Mesendoderm (in vitro differentiated cells): ENCODE measurements at regions not wholly inside any gene's neighbourhood (a gene's known extent, or its start where the extent isn't known, plus 50 kb on each side); places are given as distances from the start of the nearest gene placed in this dataset.
"Not testable (repeated sequence)": the region's sequence is repeated elsewhere in the genome, so short reads cannot be mapped to it uniquely, and the experiment has no call there.

Experiments used
- DNase-seq: peaks from one replicate; pipeline ENCODE4 v3.0.0; 2013
- H2AK5ac ChIP-seq: 2 replicates; pipeline ENCODE4 v1.6.1; 2013; ENCODE audit warnings: low read length, inconsistent platforms
- H2BK120ac ChIP-seq: 2 replicates; pipeline ENCODE4 v1.6.1; 2013; ENCODE audit warnings: low read depth, mild to moderate bottlenecking, low read length, moderate library complexity, mixed read lengths
- H2BK15ac ChIP-seq: replicated peaks from 2 replicates; pipeline ENCODE4 v1.6.1; 2013; ENCODE audit warnings: low read depth, mild to moderate bottlenecking, moderate library complexity
- H2BK5ac ChIP-seq: 2 replicates; pipeline ENCODE4 v1.6.1; 2013; ENCODE audit warnings: low read length, inconsistent platforms
- H3K18ac ChIP-seq: 2 replicates; pipeline ENCODE4 v1.6.1; 2013; ENCODE audit warnings: mild to moderate bottlenecking, low read length, mixed read lengths
- H3K23ac ChIP-seq: one replicate; pipeline ENCODE4 v1.6.1; 2013; ENCODE audit warnings: low read length
- H3K27ac ChIP-seq: 2 replicates; pipeline ENCODE4 v1.5.1; 2013; ENCODE audit warnings: low read depth, mild to moderate bottlenecking, inconsistent platforms, low read length, moderate library complexity
- H3K27me3 ChIP-seq: 2 replicates; pipeline ENCODE4 v1.6.1; 2013; ENCODE audit warnings: low read length, control low read depth, mild to moderate bottlenecking, inconsistent platforms; ENCODE audit not compliant: insufficient read depth, poor library complexity
- H3K36me3 ChIP-seq: 2 replicates; pipeline ENCODE4 v1.6.1; 2013; ENCODE audit warnings: low read length, inconsistent platforms; ENCODE audit not compliant: control insufficient read depth, insufficient read depth
- H3K4ac ChIP-seq: one replicate; pipeline ENCODE4 v1.6.1; 2013; ENCODE audit warnings: low read depth, mild to moderate bottlenecking, low read length, moderate library complexity
- H3K4me1 ChIP-seq: 2 replicates; pipeline ENCODE4 v1.6.1; 2013; ENCODE audit warnings: low read depth, low read length, inconsistent platforms; ENCODE audit not compliant: control insufficient read depth
- H3K4me2 ChIP-seq: 2 replicates; pipeline ENCODE4 v1.6.1; 2013; ENCODE audit warnings: low read length
- H3K4me3 ChIP-seq: 2 replicates; pipeline ENCODE4 v1.5.1; 2013; ENCODE audit warnings: mild to moderate bottlenecking, low read length
- H3K56ac ChIP-seq: one replicate; pipeline ENCODE4 v1.6.1; 2013; ENCODE audit warnings: low read length
- H3K79me1 ChIP-seq: 2 replicates; pipeline ENCODE4 v1.6.1; 2013; ENCODE audit warnings: low read length, inconsistent platforms
- H3K79me2 ChIP-seq: 2 replicates; pipeline ENCODE4 v1.6.1; 2013; ENCODE audit warnings: mild to moderate bottlenecking, low read length; ENCODE audit not compliant: control insufficient read depth, insufficient read depth
- H3K9ac ChIP-seq: 2 replicates; pipeline ENCODE4 v1.6.1; 2013; ENCODE audit warnings: low read length, inconsistent platforms
- H4K5ac ChIP-seq: one replicate; pipeline ENCODE4 v1.6.1; 2013; ENCODE audit warnings: low read length
- H4K8ac ChIP-seq: one replicate; pipeline ENCODE4 v1.6.1; 2013; ENCODE audit warnings: low read depth, mild to moderate bottlenecking, control low read depth, low read length, moderate library complexity
- WGBS: extraction: QIAGEN DNeasy Blood & Tissue Kit; methylation state at CpG from one replicate; pipeline ENCODE4 v1.1.7; 2013; ENCODE audit warnings: low lambda C conversion rate, missing lambda C conversion rate; ENCODE audit not compliant: insufficient coverage; ENCODE audit errors: extremely low coverage; 5-methylcytosine and 5-hydroxymethylcytosine counted together

DNA sequence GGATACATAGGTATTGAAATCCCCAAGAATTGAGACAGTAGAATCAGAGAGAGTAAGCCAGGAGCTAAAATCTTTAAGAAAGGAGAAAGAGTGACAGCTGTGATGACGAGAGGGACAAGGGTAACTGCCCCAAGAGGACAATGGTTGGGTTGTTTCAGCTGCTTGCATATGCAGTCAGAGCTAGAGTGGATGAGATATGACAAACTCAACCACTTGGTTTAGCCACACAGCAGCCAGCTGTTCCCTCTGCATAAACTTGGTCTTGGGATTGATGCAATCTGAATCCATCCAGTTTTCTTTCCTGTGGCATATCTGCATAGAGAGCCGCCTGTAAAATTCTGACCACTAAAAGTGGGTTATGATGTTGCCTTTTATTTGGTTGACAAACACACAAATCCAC is 100.7 kb downstream of the ZNF622 start:
- WGBS: no CpG with 5 or more reads among the region's 2 CpGs
- no peak overlapping the region for H2BK15ac ChIP-seq
- no peak overlapping the region for H2AK5ac ChIP-seq
- H3K79me1 ChIP-seq: no peaks in the 10 kb centered on the region
- no peak overlapping the region for H3K56ac ChIP-seq
- H3K4ac ChIP-seq: no peak overlapping the region
- H3K36me3 ChIP-seq: no peaks in the 10 kb centered on the region
- no peaks in the 10 kb centered on the region for H3K79me2 ChIP-seq
- no peak overlapping the region for H4K8ac ChIP-seq
- H4K5ac ChIP-seq: no peak overlapping the region
- DNase-seq: no peak
- no peak overlapping the region for H2BK120ac ChIP-seq
- no peak overlapping the region for H2BK5ac ChIP-seq
- H3K23ac ChIP-seq: no peak overlapping the region
- H3K4me2 ChIP-seq: no peak overlapping the region
- H3K27me3 ChIP-seq: no peaks in the 10 kb centered on the region
- H3K18ac ChIP-seq: no peak overlapping the region
- H3K27ac ChIP-seq: no peak overlapping the region
- no peak overlapping the region for H3K9ac ChIP-seq
- H3K4me3 ChIP-seq: no peak overlapping the region
- H3K4me1 ChIP-seq: no peaks in the 10 kb centered on the region

DNA sequence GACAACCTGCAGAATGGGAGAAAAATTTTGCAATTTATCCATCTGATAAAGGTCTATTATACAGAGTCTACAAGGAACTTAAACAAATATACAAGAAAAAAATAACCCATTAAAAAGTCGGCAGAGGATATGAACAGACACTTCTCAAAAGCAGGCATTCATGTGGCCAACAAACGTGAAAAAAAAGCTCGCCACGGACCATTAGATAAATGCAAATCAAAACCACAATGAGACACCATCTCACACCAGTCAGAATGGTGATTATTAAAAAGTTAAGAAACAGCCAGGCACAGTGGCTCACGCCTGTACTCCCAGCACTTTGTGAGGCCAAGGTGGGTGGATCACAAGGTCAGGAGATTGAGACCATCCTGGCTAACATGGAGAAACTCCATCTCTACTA is 112.2 kb downstream of the ZNF622 start:
- no CpG with 5 or more reads among the region's 5 CpGs for WGBS
- not testable (repeated sequence) for H3K9ac ChIP-seq, H3K79me1 ChIP-seq

DNA sequence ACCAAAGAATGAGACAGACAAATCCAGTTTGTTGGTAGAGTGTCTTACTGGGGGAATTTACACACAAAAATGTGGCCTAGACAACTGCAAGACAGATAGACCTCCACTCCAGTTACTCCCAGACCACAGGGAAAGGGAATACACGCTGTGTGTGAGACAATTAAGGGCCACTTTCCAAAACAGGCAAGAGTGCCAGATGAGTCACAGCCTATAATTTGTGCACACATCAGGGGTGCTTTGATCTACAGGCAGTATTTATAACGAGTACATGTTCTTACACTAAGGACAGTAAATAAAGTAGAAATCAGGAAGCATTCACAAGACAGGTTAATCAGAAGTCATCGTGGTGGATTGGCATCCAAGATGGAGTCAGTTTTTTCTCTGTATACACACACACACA is 114.8 kb downstream of the ZNF622 start:
- Histone ChIP-seq H4K5ac (no peak overlapping the region), H2BK120ac (no peak overlapping the region), H3K79me2 (no peaks in the 10 kb centered on the region), H3K27ac (no peak overlapping the region), H3K4ac (no peak overlapping the region), H3K36me3 (no peaks in the 10 kb centered on the region), H2BK15ac (no peak overlapping the region), H3K56ac (no peak overlapping the region), H3K79me1 (no peaks in the 10 kb centered on the region), H3K9ac (no peak overlapping the region), H3K4me3 (no peak overlapping the region), H3K23ac (no peak overlapping the region), H3K27me3 (no peaks in the 10 kb centered on the region), H3K18ac (no peak overlapping the region), H4K8ac (no peak overlapping the region), H3K4me1 (peaks cover 2% of the 10 kb centered on the region), H2AK5ac (no peak overlapping the region), H2BK5ac (no peak overlapping the region), H3K4me2 (no peak overlapping the region)
- DNase-seq: no peak
- no CpG with 5 or more reads among the region's 3 CpGs for WGBS

More for the DNA sequence above, 112.2 kb downstream of the ZNF622 start:
- not testable (repeated sequence) for H4K8ac ChIP-seq, H3K4me2 ChIP-seq, H2BK5ac ChIP-seq, H2AK5ac ChIP-seq, H3K4ac ChIP-seq, H3K27me3 ChIP-seq, H3K18ac ChIP-seq, H4K5ac ChIP-seq, DNase-seq, H2BK15ac ChIP-seq, H3K4me1 ChIP-seq, H2BK120ac ChIP-seq, H3K23ac ChIP-seq, H3K4me3 ChIP-seq, H3K79me2 ChIP-seq, H3K36me3 ChIP-seq, H3K56ac ChIP-seq, H3K27ac ChIP-seq

DNA sequence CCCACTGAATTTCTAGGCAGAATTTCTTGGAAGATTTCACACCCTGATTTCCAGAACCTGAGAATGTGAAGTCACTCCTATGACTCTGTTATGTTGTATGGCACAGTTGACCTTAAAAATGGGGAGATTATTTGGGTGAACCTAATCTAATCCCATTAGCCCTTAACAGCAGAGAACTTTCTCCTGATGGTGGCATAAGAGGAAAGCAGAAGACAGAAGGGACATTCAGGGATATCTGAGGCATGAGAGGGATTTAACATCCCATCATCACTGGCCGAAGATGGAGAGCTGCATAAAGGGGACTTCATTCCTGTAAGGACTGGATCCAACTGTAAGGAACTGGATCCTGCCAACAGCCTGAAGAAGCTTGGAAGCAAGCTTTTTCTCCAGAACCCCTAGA is 119.2 kb downstream of the ZNF622 start:
- no peaks in the 10 kb centered on the region for H3K79me1 ChIP-seq

DNA sequence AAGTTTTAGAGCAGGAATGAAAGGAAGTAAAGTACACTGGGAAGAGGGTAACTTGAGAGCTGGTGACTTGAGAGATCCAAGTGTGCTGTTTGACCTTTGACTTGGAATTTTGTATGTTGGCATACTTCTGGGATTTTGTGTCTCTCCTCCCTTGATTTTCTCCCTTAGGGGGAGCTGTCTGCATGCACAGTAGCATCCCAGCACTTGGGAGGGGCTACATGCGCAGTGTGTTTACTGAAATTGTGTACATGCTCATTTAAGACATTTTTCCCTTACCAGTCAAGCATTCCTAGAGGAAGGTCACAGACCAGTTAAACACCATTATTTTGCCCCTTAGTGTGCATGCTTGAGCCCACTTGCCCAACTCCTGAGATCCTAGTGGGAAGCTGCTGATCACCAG is 120.1 kb downstream of the ZNF622 start:
- Histone ChIP-seq H4K5ac (no peak overlapping the region), H3K4me3 (no peak overlapping the region)

More for the DNA sequence above, 119.2 kb downstream of the ZNF622 start:
- DNase-seq: no peak
- Histone ChIP-seq H3K27ac (no peak overlapping the region), H3K27me3 (no peaks in the 10 kb centered on the region), H3K23ac (no peak overlapping the region), H2BK5ac (no peak overlapping the region), H3K4me2 (no peak overlapping the region), H3K4me3 (no peak overlapping the region), H3K4ac (no peak overlapping the region), H3K9ac (no peak overlapping the region), H4K5ac (no peak overlapping the region), H3K79me2 (no peaks in the 10 kb centered on the region), H4K8ac (no peak overlapping the region), H3K18ac (no peak overlapping the region), H2AK5ac (no peak overlapping the region), H2BK15ac (no peak overlapping the region), H3K4me1 (peaks cover 2% of the 10 kb centered on the region), H3K56ac (no peak overlapping the region), H3K36me3 (no peaks in the 10 kb centered on the region), H2BK120ac (no peak overlapping the region)
- no CpG with 5 or more reads among the region's 1 CpG for WGBS

DNA sequence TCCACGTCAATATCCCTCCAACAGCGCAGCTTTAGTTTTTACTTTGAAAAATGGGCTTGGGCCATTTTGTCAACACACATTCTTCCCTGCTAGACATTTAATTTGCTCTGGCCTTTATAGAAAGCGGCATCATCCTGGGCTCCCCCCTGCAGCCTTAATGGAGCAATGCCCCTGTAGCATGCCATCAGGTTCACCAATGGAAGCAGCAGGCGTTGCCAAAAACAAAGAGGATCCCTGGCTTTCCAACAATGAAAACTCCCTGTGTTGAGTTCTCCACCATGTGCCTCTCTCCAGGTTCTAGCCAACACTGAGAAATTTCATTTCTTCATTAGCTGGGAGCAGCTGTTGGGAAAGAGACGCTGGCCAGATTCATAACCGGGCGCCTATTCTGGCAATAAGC is 139.5 kb downstream of the ZNF622 start:
- Histone ChIP-seq H3K4ac (peak overlapping the region; percentile 16), H3K23ac (no peak overlapping the region), H3K27ac (no peak overlapping the region), H3K4me2 (no peak overlapping the region), H3K36me3 (no peaks in the 10 kb centered on the region), H4K8ac (no peak overlapping the region), H2AK5ac (no peak overlapping the region), H3K27me3 (no peaks in the 10 kb centered on the region), H4K5ac (no peak overlapping the region), H3K4me1 (peaks cover 2% of the 10 kb centered on the region), H2BK120ac (no peak overlapping the region), H3K79me2 (no peaks in the 10 kb centered on the region), H3K56ac (no peak overlapping the region), H3K79me1 (no peaks in the 10 kb centered on the region), H2BK15ac (no peak overlapping the region), H3K18ac (no peak overlapping the region), H3K4me3 (no peak overlapping the region), H2BK5ac (no peak overlapping the region), H3K9ac (no peak overlapping the region)
- DNase-seq: no peak
- no CpG with 5 or more reads among the region's 7 CpGs for WGBS

More for the DNA sequence above, 120.1 kb downstream of the ZNF622 start:
- Histone ChIP-seq H2BK120ac (no peak overlapping the region), H2BK15ac (no peak overlapping the region), H3K27ac (no peak overlapping the region), H3K4me1 (no peaks in the 10 kb centered on the region), H3K56ac (no peak overlapping the region), H2AK5ac (no peak overlapping the region), H3K23ac (no peak overlapping the region), H3K9ac (no peak overlapping the region), H3K4ac (no peak overlapping the region), H3K79me2 (no peaks in the 10 kb centered on the region), H3K27me3 (no peaks in the 10 kb centered on the region), H4K8ac (no peak overlapping the region), H2BK5ac (no peak overlapping the region), H3K18ac (no peak overlapping the region), H3K4me2 (no peak overlapping the region), H3K36me3 (no peaks in the 10 kb centered on the region), H3K79me1 (no peaks in the 10 kb centered on the region)
- WGBS: no CpG with 5 or more reads among the region's 1 CpG
- peak; percentile 46 for DNase-seq
